ENCODE measurements at regions not wholly inside any gene's neighbourhood (a gene's known extent, or its start where the extent isn't known, plus 50 kb on each side); places are given as distances from the start of the nearest gene placed in this dataset.

DNA sequence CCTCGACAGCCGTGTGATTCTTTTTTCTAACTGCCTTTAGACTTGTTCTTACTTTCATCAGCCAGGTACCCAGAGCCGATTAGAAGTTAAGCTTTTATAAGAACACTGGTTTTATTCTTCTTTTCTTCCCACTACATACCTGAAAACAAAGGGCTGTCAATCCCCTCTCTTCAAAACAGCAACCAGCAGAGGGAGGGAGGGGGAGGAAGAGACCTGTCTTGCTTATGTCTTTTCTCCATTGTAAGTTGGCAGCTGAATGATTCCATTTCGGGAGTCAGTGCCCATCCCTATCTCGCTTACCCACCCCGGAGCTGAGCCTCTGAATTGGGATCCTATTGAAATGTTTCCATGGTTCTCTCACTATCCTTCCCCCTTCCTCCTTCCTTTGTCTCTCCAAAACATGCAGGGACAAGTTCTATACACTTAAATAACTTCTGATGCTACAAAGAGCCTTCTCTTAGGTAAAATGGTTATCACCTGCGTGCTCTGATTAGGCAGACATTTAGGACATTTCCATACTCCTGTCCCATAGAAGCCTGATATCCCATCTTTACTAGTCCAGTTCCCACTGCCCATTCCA, 83.9 kb upstream of the WWC1 start:
- Histone ChIP-seq H2AFZ (no peak overlapping the region), H3K4me1 (ENCODE audit: insufficient read depth) (no peaks in the 10 kb centered on the region), H3K9me2 (replicated peaks; ENCODE audit: insufficient read depth) (no peaks in the 10 kb centered on the region), H3K27me3 (no peaks in the 10 kb centered on the region), H3K27ac (no peak overlapping the region), H3K79me2 (no peaks in the 10 kb centered on the region), H3K36me3 (replicated peaks; ENCODE audit: insufficient read depth, low read depth) (no peaks in the 10 kb centered on the region), H3K4me2 (no peak overlapping the region), H3K9me3 (ENCODE audit: low read depth) (no peaks in the 10 kb centered on the region), H4K20me1 (ENCODE audit: insufficient read depth, poor library complexity, severe bottlenecking) (no peaks in the 10 kb centered on the region), H3K4me3 (no peak overlapping the region)
- DNase-seq (ENCODE audit: low spot score), result no peak
- 88% methylated on average over 7 of the region's 7 CpGs for WGBS (ENCODE audit: low lambda C conversion rate, missing lambda C conversion rate)
- TF ChIP-seq EZH2 (IDR thresholded peaks at IDR 0.05; ENCODE audit: borderline replicate concordance) (no peak), EZH2phosphoT487 (IDR thresholded peaks at IDR 0.05; ENCODE audit: low read depth, severe bottlenecking, unreplicated experiment) (no peak)
- TF ChIP-seq, protein P1, sequence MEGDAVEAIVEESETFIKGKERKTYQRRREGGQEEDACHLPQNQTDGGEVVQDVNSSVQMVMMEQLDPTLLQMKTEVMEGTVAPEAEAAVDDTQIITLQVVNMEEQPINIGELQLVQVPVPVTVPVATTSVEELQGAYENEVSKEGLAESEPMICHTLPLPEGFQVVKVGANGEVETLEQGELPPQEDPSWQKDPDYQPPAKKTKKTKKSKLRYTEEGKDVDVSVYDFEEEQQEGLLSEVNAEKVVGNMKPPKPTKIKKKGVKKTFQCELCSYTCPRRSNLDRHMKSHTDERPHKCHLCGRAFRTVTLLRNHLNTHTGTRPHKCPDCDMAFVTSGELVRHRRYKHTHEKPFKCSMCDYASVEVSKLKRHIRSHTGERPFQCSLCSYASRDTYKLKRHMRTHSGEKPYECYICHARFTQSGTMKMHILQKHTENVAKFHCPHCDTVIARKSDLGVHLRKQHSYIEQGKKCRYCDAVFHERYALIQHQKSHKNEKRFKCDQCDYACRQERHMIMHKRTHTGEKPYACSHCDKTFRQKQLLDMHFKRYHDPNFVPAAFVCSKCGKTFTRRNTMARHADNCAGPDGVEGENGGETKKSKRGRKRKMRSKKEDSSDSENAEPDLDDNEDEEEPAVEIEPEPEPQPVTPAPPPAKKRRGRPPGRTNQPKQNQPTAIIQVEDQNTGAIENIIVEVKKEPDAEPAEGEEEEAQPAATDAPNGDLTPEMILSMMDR (IDR thresholded peaks at IDR 0.05; ENCODE audit: poor library complexity), result no peak

DNA sequence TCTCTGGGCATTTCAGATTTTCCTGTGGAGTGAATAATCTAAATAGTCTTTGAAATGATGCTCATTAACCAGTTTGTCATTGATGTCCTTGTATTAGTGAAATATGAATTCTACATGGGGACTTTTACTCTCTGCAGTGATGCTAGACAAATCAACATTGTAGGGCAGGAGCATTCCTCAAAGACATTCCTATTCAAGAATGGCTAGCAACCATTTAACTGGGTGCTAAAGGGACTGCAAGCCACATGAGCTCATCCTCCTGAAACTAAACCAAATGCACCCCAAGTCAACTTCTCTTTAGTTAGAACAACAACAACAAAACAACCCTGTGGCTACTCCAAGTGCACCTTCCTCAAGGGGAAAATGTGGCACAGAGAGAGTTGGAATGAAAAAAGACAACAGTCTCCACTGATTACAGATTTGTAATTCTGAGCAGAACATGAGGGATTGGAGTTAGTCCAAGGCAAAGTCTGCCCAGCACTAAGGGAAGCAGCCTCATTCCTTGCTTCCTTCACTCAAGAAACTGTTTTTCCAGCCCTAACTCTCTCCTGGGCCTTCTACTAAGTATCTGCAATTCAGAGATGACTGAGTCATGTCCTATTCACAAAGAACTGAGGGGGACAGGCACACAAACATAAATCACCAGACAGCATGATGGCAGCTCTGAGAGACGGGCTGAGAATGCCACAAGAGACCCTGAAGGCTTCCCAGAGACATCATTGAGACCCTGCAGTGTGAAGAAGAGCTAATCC, 82.0 kb upstream of the WWC1 start:
- Histone ChIP-seq H3K9me3 (ENCODE audit: low read depth) (no peaks in the 10 kb centered on the region), H3K4me2 (no peak overlapping the region), H3K36me3 (replicated peaks; ENCODE audit: insufficient read depth, low read depth) (no peaks in the 10 kb centered on the region), H3K9me2 (replicated peaks; ENCODE audit: insufficient read depth) (no peaks in the 10 kb centered on the region), H3K27me3 (no peaks in the 10 kb centered on the region), H4K20me1 (ENCODE audit: insufficient read depth, poor library complexity, severe bottlenecking) (no peaks in the 10 kb centered on the region), H3K4me3 (no peak overlapping the region), H2AFZ (no peak overlapping the region), H3K4me1 (ENCODE audit: insufficient read depth) (no peaks in the 10 kb centered on the region), H3K27ac (no peak overlapping the region), H3K79me2 (no peaks in the 10 kb centered on the region)
- no peak for DNase-seq (ENCODE audit: low spot score)
- 68% methylated on average over 1 of the region's 1 CpG for WGBS (ENCODE audit: low lambda C conversion rate, missing lambda C conversion rate)
- TF ChIP-seq EZH2 (IDR thresholded peaks at IDR 0.05; ENCODE audit: borderline replicate concordance), result no peak
- TF ChIP-seq, protein P1 (IDR thresholded peaks at IDR 0.05; ENCODE audit: poor library complexity), result no peak
- no peak for TF ChIP-seq EZH2phosphoT487 (IDR thresholded peaks at IDR 0.05; ENCODE audit: low read depth, severe bottlenecking, unreplicated experiment)

- Histone ChIP-seq H3K4me1 (ENCODE audit: insufficient read depth) (no peaks in the 10 kb centered on the region), H3K4me2 (no peak overlapping the region), H2AFZ (no peak overlapping the region)
Observed at GRCh38 chr5:168209997-168210396, 81.4 kb upstream of the WWC1 start.

More at GRCh38 chr5:168209997-168210396, 81.4 kb upstream of the WWC1 start:
- WGBS (ENCODE audit: low lambda C conversion rate, missing lambda C conversion rate), result 89% methylated on average over 3 of the region's 3 CpGs
- H3K27me3 ChIP-seq, result no peaks in the 10 kb centered on the region
- no peak overlapping the region for H3K4me3 ChIP-seq
- TF ChIP-seq EZH2phosphoT487 (IDR thresholded peaks at IDR 0.05; ENCODE audit: low read depth, severe bottlenecking, unreplicated experiment), result no peak
- TF ChIP-seq, protein P1 (IDR thresholded peaks at IDR 0.05; ENCODE audit: poor library complexity), result no peak
- no peak for TF ChIP-seq EZH2 (IDR thresholded peaks at IDR 0.05; ENCODE audit: borderline replicate concordance)
- H3K36me3 ChIP-seq (replicated peaks; ENCODE audit: insufficient read depth, low read depth), result no peaks in the 10 kb centered on the region
- no peaks in the 10 kb centered on the region for H3K9me2 ChIP-seq (replicated peaks; ENCODE audit: insufficient read depth)
- no peaks in the 10 kb centered on the region for H3K79me2 ChIP-seq
- H3K9me3 ChIP-seq (ENCODE audit: low read depth), result no peaks in the 10 kb centered on the region
- DNase-seq (ENCODE audit: low spot score), result no peak
- no peaks in the 10 kb centered on the region for H4K20me1 ChIP-seq (ENCODE audit: insufficient read depth, poor library complexity, severe bottlenecking)
- no peak overlapping the region for H3K27ac ChIP-seq

Data from hepatocyte (in vitro differentiated cells).